Hepatocyte (in vitro differentiated cells): ENCODE measurements at regions not wholly inside any gene's neighbourhood (a gene's known extent, or its start where the extent isn't known, plus 50 kb on each side); places are given as distances from the start of the nearest gene placed in this dataset.

ENCODE experiments used
- EZH2 ChIP-seq: fragments of 200-600 bp; sonication (generic); IDR thresholded peaks from 2 replicates; pipeline ENCODE4 v1.6.1; 2016; ENCODE audit warnings: antibody characterized with exemption, mild to moderate bottlenecking, borderline replicate concordance
- TF ChIP-seq, protein P1 (sequence below): fragments of 200-600 bp; sonication (generic); IDR thresholded peaks from 2 replicates; pipeline ENCODE4 v1.5.1; 2016; ENCODE audit warnings: antibody characterized with exemption, mild to moderate bottlenecking; ENCODE audit not compliant: poor library complexity

DNA sequence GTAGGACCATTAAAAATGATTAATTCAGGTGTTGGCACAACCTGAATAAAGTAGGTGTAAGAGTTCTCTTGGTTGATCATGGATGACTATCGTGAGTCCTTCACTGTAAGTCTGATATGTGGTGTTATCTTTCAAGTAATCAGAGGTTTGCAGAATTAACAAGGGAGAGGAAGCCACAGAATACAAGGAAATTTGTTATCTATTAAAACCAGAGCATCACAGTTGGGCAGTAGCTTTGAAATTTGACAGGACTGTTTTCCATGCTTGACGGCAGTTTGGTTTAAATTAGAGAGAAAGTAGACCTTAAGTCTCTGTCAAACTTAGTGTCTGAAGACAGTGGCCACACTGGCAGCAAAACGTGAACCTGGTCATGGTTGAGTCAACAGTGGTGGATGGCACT, 139.5 kb upstream of the KCNK2 start:
- TF ChIP-seq, protein P1, sequence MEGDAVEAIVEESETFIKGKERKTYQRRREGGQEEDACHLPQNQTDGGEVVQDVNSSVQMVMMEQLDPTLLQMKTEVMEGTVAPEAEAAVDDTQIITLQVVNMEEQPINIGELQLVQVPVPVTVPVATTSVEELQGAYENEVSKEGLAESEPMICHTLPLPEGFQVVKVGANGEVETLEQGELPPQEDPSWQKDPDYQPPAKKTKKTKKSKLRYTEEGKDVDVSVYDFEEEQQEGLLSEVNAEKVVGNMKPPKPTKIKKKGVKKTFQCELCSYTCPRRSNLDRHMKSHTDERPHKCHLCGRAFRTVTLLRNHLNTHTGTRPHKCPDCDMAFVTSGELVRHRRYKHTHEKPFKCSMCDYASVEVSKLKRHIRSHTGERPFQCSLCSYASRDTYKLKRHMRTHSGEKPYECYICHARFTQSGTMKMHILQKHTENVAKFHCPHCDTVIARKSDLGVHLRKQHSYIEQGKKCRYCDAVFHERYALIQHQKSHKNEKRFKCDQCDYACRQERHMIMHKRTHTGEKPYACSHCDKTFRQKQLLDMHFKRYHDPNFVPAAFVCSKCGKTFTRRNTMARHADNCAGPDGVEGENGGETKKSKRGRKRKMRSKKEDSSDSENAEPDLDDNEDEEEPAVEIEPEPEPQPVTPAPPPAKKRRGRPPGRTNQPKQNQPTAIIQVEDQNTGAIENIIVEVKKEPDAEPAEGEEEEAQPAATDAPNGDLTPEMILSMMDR, result no peak
- TF ChIP-seq EZH2, result no peak
